ENCODE measurements at regions not wholly inside any gene's neighbourhood (a gene's known extent, or its start where the extent isn't known, plus 50 kb on each side); places are given as distances from the start of the nearest gene placed in this dataset.

GRCh38 chr1:38529391-38529790 lies 330.2 kb downstream of the RRAGC start:
- DNase-seq (ENCODE audit: low spot score) = no peak
- no peak overlapping the region for H3K9ac ChIP-seq
- H3K79me2 ChIP-seq (ENCODE audit: low read depth) = no peaks in the 10 kb centered on the region
- H3K9me3 ChIP-seq (ENCODE audit: low read depth) = no peaks in the 10 kb centered on the region
- H4K20me1 ChIP-seq (ENCODE audit: low read depth) = no peaks in the 10 kb centered on the region
- H3K27me3 Mint-ChIP-seq (ENCODE audit: insufficient read depth, low read depth) = no peaks in the 10 kb centered on the region
- TF ChIP-seq EZH2 (IDR thresholded peaks at IDR 0.05) (no peak), CTCF (IDR thresholded peaks at IDR 0.05) (no peak), EZH2phosphoT487 (IDR thresholded peaks at IDR 0.05) (no peak)
- peaks cover 9% of the 10 kb centered on the region for H3K4me1 Mint-ChIP-seq
- no peaks in the 10 kb centered on the region for H3K36me3 ChIP-seq
- H3K4me2 ChIP-seq = no peak overlapping the region
- H3K27me3 ChIP-seq = no peaks in the 10 kb centered on the region
- no peak overlapping the region for H3K4me3 ChIP-seq
- no peak overlapping the region for H3K4me3 Mint-ChIP-seq
- no peaks in the 10 kb centered on the region for H3K9me3 Mint-ChIP-seq
- H3F3A ChIP-seq (ENCODE audit: low read depth) = no peaks in the 10 kb centered on the region
- H2AFZ ChIP-seq (replicated peaks) = no peak overlapping the region
- H3K27ac Mint-ChIP-seq = no peak overlapping the region
- H3K27ac ChIP-seq = no peak overlapping the region
- H3K36me3 Mint-ChIP-seq = no peaks in the 10 kb centered on the region
- no peaks in the 10 kb centered on the region for H3K4me1 ChIP-seq

GRCh38 chr1:38528623-38529022 lies 330.9 kb downstream of the RRAGC start:
- no peak for DNase-seq (ENCODE audit: low spot score)
- Histone ChIP-seq H3K4me2 (no peak overlapping the region), H3K27me3 (no peaks in the 10 kb centered on the region), H3K79me2 (ENCODE audit: low read depth) (no peaks in the 10 kb centered on the region), H3K9me3 (ENCODE audit: low read depth) (no peaks in the 10 kb centered on the region), H2AFZ (replicated peaks) (no peak overlapping the region), H3K9ac (no peak overlapping the region), H4K20me1 (ENCODE audit: low read depth) (no peaks in the 10 kb centered on the region), H3K4me1 (no peaks in the 10 kb centered on the region), H3F3A (ENCODE audit: low read depth) (no peaks in the 10 kb centered on the region), H3K36me3 (no peaks in the 10 kb centered on the region), H3K27ac (no peak overlapping the region), H3K4me3 (no peak overlapping the region)
- no peak overlapping the region for H3K4me3 Mint-ChIP-seq
- H3K27ac Mint-ChIP-seq = no peak overlapping the region
- H3K36me3 Mint-ChIP-seq = no peaks in the 10 kb centered on the region
- no peaks in the 10 kb centered on the region for H3K27me3 Mint-ChIP-seq (ENCODE audit: insufficient read depth, low read depth)
- no peak for TF ChIP-seq EZH2 (IDR thresholded peaks at IDR 0.05)
- TF ChIP-seq EZH2phosphoT487 (IDR thresholded peaks at IDR 0.05) = no peak
- TF ChIP-seq CTCF (IDR thresholded peaks at IDR 0.05) = no peak
- H3K9me3 Mint-ChIP-seq = no peaks in the 10 kb centered on the region
- H3K4me1 Mint-ChIP-seq = peaks cover 9% of the 10 kb centered on the region

- TF ChIP-seq CTCF (IDR thresholded peaks at IDR 0.05) (no peak), EZH2phosphoT487 (IDR thresholded peaks at IDR 0.05) (no peak), EZH2 (IDR thresholded peaks at IDR 0.05) (no peak)
- Histone ChIP-seq H4K20me1 (ENCODE audit: low read depth) (no peaks in the 10 kb centered on the region), H3K9me3 (ENCODE audit: low read depth) (no peaks in the 10 kb centered on the region), H3K4me3 (no peak overlapping the region), H3K9ac (no peak overlapping the region), H3K27ac (no peak overlapping the region), H3F3A (ENCODE audit: low read depth) (no peaks in the 10 kb centered on the region), H3K79me2 (ENCODE audit: low read depth) (no peaks in the 10 kb centered on the region), H3K36me3 (no peaks in the 10 kb centered on the region), H2AFZ (replicated peaks) (no peak overlapping the region), H3K27me3 (no peaks in the 10 kb centered on the region), H3K4me1 (no peaks in the 10 kb centered on the region), H3K4me2 (no peak overlapping the region)
- Mint-ChIP-seq H3K36me3 (no peaks in the 10 kb centered on the region), H3K9me3 (no peaks in the 10 kb centered on the region), H3K4me1 (peaks cover 9% of the 10 kb centered on the region), H3K27me3 (ENCODE audit: insufficient read depth, low read depth) (no peaks in the 10 kb centered on the region), H3K4me3 (no peak overlapping the region), H3K27ac (no peak overlapping the region)
- DNase-seq (ENCODE audit: low spot score) = no peak
Observed at GRCh38 chr1:38527373-38527966, 332.1 kb downstream of the RRAGC start.
